HepG2 (cell line): ENCODE measurements at regions not wholly inside any gene's neighbourhood (a gene's known extent, or its start where the extent isn't known, plus 50 kb on each side); places are given as distances from the start of the nearest gene placed in this dataset.

Source experiments
- FOXM1 ChIP-seq: sonication (generic); formaldehyde crosslinking; IDR thresholded peaks from 2 replicates; pipeline ENCODE4 v1.5.0; 2020; ENCODE audit warnings: missing genetic modification reagents
- MAFK ChIP-seq, 2 experiments: IDR thresholded peaks in 1 of 2; conservative IDR thresholded peaks in 1 of 2; 2 replicates each; pipeline ENCODE4 v1.6.1; 2011; ENCODE audit warnings: improper control_type of control experiment in 2 of 2, low read length in 2 of 2
- SNAI1 ChIP-seq: sonication (generic); formaldehyde crosslinking; IDR thresholded peaks from 2 replicates; pipeline ENCODE4 v1.5.0; 2020; ENCODE audit warnings: mild to moderate bottlenecking, missing genetic modification reagents, borderline replicate concordance
- TF ChIP-seq, protein P1 (sequence below), 2 experiments: fragments of 450-650 bp in 1 of 2; sonication (generic) in 1 of 2; formaldehyde crosslinking in 1 of 2; IDR thresholded peaks; 2 replicates each; pipeline versions ENCODE4 v1.6.1 to v1.8.0; 2016 to 2022; ENCODE audit warnings: antibody characterized with exemption in 1 of 2, mild to moderate bottlenecking in 1 of 2, missing genetic modification reagents in 1 of 2
- TF ChIP-seq, protein P2 (sequence below): IDR thresholded peaks from 2 replicates; pipeline ENCODE4 v1.6.1; 2012; ENCODE audit warnings: inconsistent platforms
- TF ChIP-seq, protein P3 (sequence below): sonication (generic); formaldehyde crosslinking; IDR thresholded peaks from 2 replicates; pipeline ENCODE4 v1.4.0; 2020; ENCODE audit warnings: missing genetic modification reagents
- TF ChIP-seq, protein P4 (sequence below): sonication (generic); formaldehyde crosslinking; IDR thresholded peaks from 2 replicates; pipeline ENCODE4 v1.5.0; 2020; ENCODE audit warnings: mild to moderate bottlenecking, missing genetic modification reagents, moderate library complexity
- TF ChIP-seq, protein P5 (sequence below), 2 experiments: IDR thresholded peaks; 2 replicates each; pipeline ENCODE4 v1.6.1; 2011 to 2012; ENCODE audit warnings: low read length in 2 of 2, borderline replicate concordance in 1 of 2, low read depth in 1 of 2, mild to moderate bottlenecking in 1 of 2, moderate library complexity in 1 of 2

DNA sequence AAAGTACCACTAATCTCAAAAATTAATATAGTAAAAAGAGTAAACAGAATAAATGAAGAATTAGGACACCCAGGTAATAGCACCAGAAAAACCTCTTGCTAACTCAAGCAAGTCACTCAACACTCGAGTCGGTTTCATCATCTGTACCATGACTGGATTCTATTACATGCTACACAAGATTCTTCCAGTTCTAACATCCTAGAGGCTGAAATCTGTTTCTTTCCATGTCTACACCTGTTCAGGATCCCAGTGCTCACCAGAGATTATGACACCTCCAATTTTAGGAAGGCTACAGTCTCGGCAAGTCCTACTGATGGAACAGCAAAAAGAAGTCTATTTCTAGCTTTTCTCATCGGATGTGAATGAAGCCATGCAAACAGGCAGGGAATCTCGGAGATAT lies 95.3 kb upstream of the ANK3 start:
- TF ChIP-seq SNAI1 (no peak), FOXM1 (no peak), MAFK (conservative IDR thresholded peaks at IDR 0.05 in 1 of 2, IDR thresholded peaks at IDR 0.05 in 1 of 2; ENCODE audit: low read length in 2 of 2) (no peak)
- TF ChIP-seq, protein P1, sequence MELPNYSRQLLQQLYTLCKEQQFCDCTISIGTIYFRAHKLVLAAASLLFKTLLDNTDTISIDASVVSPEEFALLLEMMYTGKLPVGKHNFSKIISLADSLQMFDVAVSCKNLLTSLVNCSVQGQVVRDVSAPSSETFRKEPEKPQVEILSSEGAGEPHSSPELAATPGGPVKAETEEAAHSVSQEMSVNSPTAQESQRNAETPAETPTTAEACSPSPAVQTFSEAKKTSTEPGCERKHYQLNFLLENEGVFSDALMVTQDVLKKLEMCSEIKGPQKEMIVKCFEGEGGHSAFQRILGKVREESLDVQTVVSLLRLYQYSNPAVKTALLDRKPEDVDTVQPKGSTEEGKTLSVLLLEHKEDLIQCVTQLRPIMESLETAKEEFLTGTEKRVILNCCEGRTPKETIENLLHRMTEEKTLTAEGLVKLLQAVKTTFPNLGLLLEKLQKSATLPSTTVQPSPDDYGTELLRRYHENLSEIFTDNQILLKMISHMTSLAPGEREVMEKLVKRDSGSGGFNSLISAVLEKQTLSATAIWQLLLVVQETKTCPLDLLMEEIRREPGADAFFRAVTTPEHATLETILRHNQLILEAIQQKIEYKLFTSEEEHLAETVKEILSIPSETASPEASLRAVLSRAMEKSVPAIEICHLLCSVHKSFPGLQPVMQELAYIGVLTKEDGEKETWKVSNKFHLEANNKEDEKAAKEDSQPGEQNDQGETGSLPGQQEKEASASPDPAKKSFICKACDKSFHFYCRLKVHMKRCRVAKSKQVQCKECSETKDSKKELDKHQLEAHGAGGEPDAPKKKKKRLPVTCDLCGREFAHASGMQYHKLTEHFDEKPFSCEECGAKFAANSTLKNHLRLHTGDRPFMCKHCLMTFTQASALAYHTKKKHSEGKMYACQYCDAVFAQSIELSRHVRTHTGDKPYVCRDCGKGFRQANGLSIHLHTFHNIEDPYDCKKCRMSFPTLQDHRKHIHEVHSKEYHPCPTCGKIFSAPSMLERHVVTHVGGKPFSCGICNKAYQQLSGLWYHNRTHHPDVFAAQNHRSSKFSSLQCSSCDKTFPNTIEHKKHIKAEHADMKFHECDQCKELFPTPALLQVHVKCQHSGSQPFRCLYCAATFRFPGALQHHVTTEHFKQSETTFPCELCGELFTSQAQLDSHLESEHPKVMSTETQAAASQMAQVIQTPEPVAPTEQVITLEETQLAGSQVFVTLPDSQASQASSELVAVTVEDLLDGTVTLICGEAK (IDR thresholded peaks at IDR 0.05): no peak
- TF ChIP-seq, protein P1 (CRISPR knock-in tag; IDR thresholded peaks at IDR 0.05): no peak
- TF ChIP-seq, protein P2, sequence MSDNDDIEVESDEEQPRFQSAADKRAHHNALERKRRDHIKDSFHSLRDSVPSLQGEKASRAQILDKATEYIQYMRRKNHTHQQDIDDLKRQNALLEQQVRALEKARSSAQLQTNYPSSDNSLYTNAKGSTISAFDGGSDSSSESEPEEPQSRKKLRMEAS: no peak
- TF ChIP-seq, protein P3, sequence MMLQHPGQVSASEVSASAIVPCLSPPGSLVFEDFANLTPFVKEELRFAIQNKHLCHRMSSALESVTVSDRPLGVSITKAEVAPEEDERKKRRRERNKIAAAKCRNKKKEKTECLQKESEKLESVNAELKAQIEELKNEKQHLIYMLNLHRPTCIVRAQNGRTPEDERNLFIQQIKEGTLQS: no peak
- TF ChIP-seq, protein P4, sequence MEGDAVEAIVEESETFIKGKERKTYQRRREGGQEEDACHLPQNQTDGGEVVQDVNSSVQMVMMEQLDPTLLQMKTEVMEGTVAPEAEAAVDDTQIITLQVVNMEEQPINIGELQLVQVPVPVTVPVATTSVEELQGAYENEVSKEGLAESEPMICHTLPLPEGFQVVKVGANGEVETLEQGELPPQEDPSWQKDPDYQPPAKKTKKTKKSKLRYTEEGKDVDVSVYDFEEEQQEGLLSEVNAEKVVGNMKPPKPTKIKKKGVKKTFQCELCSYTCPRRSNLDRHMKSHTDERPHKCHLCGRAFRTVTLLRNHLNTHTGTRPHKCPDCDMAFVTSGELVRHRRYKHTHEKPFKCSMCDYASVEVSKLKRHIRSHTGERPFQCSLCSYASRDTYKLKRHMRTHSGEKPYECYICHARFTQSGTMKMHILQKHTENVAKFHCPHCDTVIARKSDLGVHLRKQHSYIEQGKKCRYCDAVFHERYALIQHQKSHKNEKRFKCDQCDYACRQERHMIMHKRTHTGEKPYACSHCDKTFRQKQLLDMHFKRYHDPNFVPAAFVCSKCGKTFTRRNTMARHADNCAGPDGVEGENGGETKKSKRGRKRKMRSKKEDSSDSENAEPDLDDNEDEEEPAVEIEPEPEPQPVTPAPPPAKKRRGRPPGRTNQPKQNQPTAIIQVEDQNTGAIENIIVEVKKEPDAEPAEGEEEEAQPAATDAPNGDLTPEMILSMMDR (CRISPR knock-in tag): no peak
- TF ChIP-seq, protein P5, sequence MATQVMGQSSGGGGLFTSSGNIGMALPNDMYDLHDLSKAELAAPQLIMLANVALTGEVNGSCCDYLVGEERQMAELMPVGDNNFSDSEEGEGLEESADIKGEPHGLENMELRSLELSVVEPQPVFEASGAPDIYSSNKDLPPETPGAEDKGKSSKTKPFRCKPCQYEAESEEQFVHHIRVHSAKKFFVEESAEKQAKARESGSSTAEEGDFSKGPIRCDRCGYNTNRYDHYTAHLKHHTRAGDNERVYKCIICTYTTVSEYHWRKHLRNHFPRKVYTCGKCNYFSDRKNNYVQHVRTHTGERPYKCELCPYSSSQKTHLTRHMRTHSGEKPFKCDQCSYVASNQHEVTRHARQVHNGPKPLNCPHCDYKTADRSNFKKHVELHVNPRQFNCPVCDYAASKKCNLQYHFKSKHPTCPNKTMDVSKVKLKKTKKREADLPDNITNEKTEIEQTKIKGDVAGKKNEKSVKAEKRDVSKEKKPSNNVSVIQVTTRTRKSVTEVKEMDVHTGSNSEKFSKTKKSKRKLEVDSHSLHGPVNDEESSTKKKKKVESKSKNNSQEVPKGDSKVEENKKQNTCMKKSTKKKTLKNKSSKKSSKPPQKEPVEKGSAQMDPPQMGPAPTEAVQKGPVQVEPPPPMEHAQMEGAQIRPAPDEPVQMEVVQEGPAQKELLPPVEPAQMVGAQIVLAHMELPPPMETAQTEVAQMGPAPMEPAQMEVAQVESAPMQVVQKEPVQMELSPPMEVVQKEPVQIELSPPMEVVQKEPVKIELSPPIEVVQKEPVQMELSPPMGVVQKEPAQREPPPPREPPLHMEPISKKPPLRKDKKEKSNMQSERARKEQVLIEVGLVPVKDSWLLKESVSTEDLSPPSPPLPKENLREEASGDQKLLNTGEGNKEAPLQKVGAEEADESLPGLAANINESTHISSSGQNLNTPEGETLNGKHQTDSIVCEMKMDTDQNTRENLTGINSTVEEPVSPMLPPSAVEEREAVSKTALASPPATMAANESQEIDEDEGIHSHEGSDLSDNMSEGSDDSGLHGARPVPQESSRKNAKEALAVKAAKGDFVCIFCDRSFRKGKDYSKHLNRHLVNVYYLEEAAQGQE (IDR thresholded peaks at IDR 0.05; ENCODE audit: borderline replicate concordance in 1 of 2, low read depth in 1 of 2, low read length in 2 of 2): no peak
